GM23338 (cell line): ENCODE measurements at regions not wholly inside any gene's neighbourhood (a gene's known extent, or its start where the extent isn't known, plus 50 kb on each side); places are given as distances from the start of the nearest gene placed in this dataset.

Source experiments
- ATAC-seq: fragments of 200-7000 bp; cut with Tn5 transposase; 3 replicates; pipeline ENCODE4 v1.9.1; 2020
- DNase-seq: peaks from one replicate; pipeline ENCODE4 v3.0.0-alpha.2; 2015; ENCODE audit warnings: low spot score
- H2AFZ ChIP-seq: fragments of 200-600 bp; sonication (generic); 2 replicates; pipeline ENCODE4 v1.8.0; 2016; ENCODE audit warnings: antibody characterized with exemption, mild to moderate bottlenecking, moderate library complexity
- H3F3A ChIP-seq: fragments of 200-600 bp; sonication (generic); replicated peaks from 2 replicates; pipeline ENCODE4 v1.8.0; 2017; ENCODE audit warnings: antibody characterized with exemption, mixed run types, low read depth
- H3K27ac ChIP-seq: fragments of 200-600 bp; sonication (generic); 2 replicates; pipeline ENCODE4 v1.6.1; 2016; ENCODE audit warnings: low read depth
- H3K27me3 ChIP-seq: fragments of 200-600 bp; sonication (generic); 2 replicates; pipeline ENCODE4 v1.8.0; 2016; ENCODE audit warnings: mild to moderate bottlenecking, mixed run types, moderate library complexity; ENCODE audit not compliant: insufficient read depth
- H3K36me3 ChIP-seq: fragments of 200-600 bp; sonication (generic); 2 replicates; pipeline ENCODE4 v1.8.0; 2016; ENCODE audit warnings: mild to moderate bottlenecking; ENCODE audit not compliant: insufficient read depth
- H3K4me1 ChIP-seq: fragments of 200-600 bp; sonication (generic); 2 replicates; pipeline ENCODE4 v1.8.0; 2016; ENCODE audit warnings: mild to moderate bottlenecking, moderate library complexity; ENCODE audit not compliant: insufficient read depth
- H3K4me2 ChIP-seq: fragments of 200-600 bp; sonication (generic); 2 replicates; pipeline ENCODE4 v1.7.1; 2017; ENCODE audit warnings: mixed run types
- H3K4me3 ChIP-seq: fragments of 200-600 bp; sonication (generic); 2 replicates; pipeline ENCODE4 v1.6.1; 2016; ENCODE audit warnings: mixed run types
- H3K79me2 ChIP-seq: fragments of 200-600 bp; sonication (generic); replicated peaks from 2 replicates; pipeline ENCODE4 v1.8.0; 2017; ENCODE audit warnings: mild to moderate bottlenecking; ENCODE audit not compliant: insufficient read depth
- H3K9me2 ChIP-seq: fragments of 200-600 bp; sonication (generic); 2 replicates; pipeline ENCODE4 v1.8.0; 2017; ENCODE audit not compliant: insufficient read depth
- H4K20me1 ChIP-seq: fragments of 200-600 bp; sonication (generic); replicated peaks from 2 replicates; pipeline ENCODE4 v1.8.0; 2017; ENCODE audit warnings: mild to moderate bottlenecking; ENCODE audit not compliant: insufficient read depth
- H3K27ac Mint-ChIP-seq: 2 replicates; pipeline ENCODE4 v1.8.0; 2020; ENCODE audit warnings: inconsistent platforms, mild to moderate bottlenecking, moderate library complexity, mixed read lengths
- H3K27me3 Mint-ChIP-seq: 3 replicates; pipeline ENCODE4 v1.8.0; 2022; ENCODE audit warnings: low read depth, mild to moderate bottlenecking, moderate library complexity, mixed read lengths, inconsistent platforms; ENCODE audit not compliant: insufficient read depth, poor library complexity
- H3K36me3 Mint-ChIP-seq: 3 replicates; pipeline ENCODE4 v1.8.0; 2021; ENCODE audit warnings: low read depth, mild to moderate bottlenecking, inconsistent platforms, moderate library complexity, mixed read lengths
- H3K4me1 Mint-ChIP-seq: 3 replicates; pipeline ENCODE4 v1.8.0; 2020; ENCODE audit warnings: mild to moderate bottlenecking, inconsistent platforms, mixed read lengths
- H3K4me3 Mint-ChIP-seq: 3 replicates; pipeline ENCODE4 v1.8.0; 2021; ENCODE audit warnings: moderate library complexity, mild to moderate bottlenecking, inconsistent platforms, mixed read lengths
- H3K9me3 Mint-ChIP-seq: 3 replicates; pipeline ENCODE4 v1.8.0; 2020; ENCODE audit warnings: moderate library complexity, mild to moderate bottlenecking, inconsistent platforms, mixed read lengths
- CREB1 ChIP-seq: fragments of 250-450 bp; sonication (Bioruptor Pico); IDR thresholded peaks from 2 replicates; pipeline ENCODE4 v1.5.0; 2020; ENCODE audit warnings: low read depth, mild to moderate bottlenecking, moderate library complexity
- ETS1 ChIP-seq: IDR thresholded peaks from 2 replicates; pipeline ENCODE4 v1.6.1; 2016; ENCODE audit warnings: antibody characterized with exemption
- EZH2 ChIP-seq: fragments of 200-600 bp; sonication (generic); IDR thresholded peaks from one replicate; pipeline ENCODE4 v1.8.0; 2017; ENCODE audit warnings: antibody characterized with exemption, mild to moderate bottlenecking, low read depth; ENCODE audit not compliant: unreplicated experiment
- EZH2phosphoT487 ChIP-seq: fragments of 200-600 bp; sonication (generic); IDR thresholded peaks from one replicate; pipeline ENCODE4 v1.8.1; 2018; ENCODE audit warnings: antibody characterized with exemption; ENCODE audit not compliant: unreplicated experiment
- JUNB ChIP-seq: IDR thresholded peaks from one replicate; pipeline ENCODE4 v1.6.1; 2016; ENCODE audit warnings: antibody characterized with exemption; ENCODE audit not compliant: unreplicated experiment
- NANOG ChIP-seq: IDR thresholded peaks from 2 replicates; pipeline ENCODE4 v1.6.1; 2016; ENCODE audit warnings: antibody characterized with exemption, borderline replicate concordance
- STAT1 ChIP-seq: IDR thresholded peaks from one replicate; pipeline ENCODE4 v1.6.1; 2016; ENCODE audit warnings: antibody characterized with exemption; ENCODE audit not compliant: unreplicated experiment
- ZNF114 ChIP-seq: fragments of 250-450 bp; sonication (Bioruptor Pico); IDR thresholded peaks from 2 replicates; pipeline ENCODE4 v1.5.0; 2020; ENCODE audit warnings: mild to moderate bottlenecking, moderate library complexity
- TF ChIP-seq, protein P1 (sequence below), 2 experiments: fragments of 200-600 bp in 1 of 2; sonication (generic) in 1 of 2; conservative IDR thresholded peaks; 2 replicates each; pipeline versions ENCODE4 v1.5.1 to v1.6.1; 2016 to 2017; ENCODE audit warnings: antibody characterized with exemption in 2 of 2, low read depth in 2 of 2, mild to moderate bottlenecking in 2 of 2, moderate library complexity in 1 of 2
- TF ChIP-seq, protein P2 (sequence below): IDR thresholded peaks from one replicate; pipeline ENCODE4 v1.6.1; 2018; ENCODE audit warnings: antibody characterized with exemption; ENCODE audit not compliant: unreplicated experiment

- no peak overlapping the region for H3K4me3 Mint-ChIP-seq
- Histone ChIP-seq H3F3A (no peaks in the 10 kb centered on the region), H3K4me3 (no peak overlapping the region), H3K4me2 (no peak overlapping the region), H4K20me1 (no peaks in the 10 kb centered on the region), H2AFZ (no peak overlapping the region), H3K79me2 (no peaks in the 10 kb centered on the region), H3K27me3 (no peaks in the 10 kb centered on the region), H3K36me3 (no peaks in the 10 kb centered on the region), H3K27ac (no peak overlapping the region), H3K9me2 (no peaks in the 10 kb centered on the region), H3K4me1 (no peaks in the 10 kb centered on the region)
- peaks cover 4% of the 10 kb centered on the region for H3K27me3 Mint-ChIP-seq
- no peaks in the 10 kb centered on the region for H3K9me3 Mint-ChIP-seq
- no peaks in the 10 kb centered on the region for H3K4me1 Mint-ChIP-seq
- H3K36me3 Mint-ChIP-seq: no peaks in the 10 kb centered on the region
- H3K27ac Mint-ChIP-seq: no peak overlapping the region
- TF ChIP-seq ZNF114 (CRISPR knock-in tag) (no peak), JUNB (no peak), NANOG (no peak), ETS1 (no peak), EZH2phosphoT487 (no peak), STAT1 (no peak), EZH2 (no peak)
- TF ChIP-seq, protein P1, sequence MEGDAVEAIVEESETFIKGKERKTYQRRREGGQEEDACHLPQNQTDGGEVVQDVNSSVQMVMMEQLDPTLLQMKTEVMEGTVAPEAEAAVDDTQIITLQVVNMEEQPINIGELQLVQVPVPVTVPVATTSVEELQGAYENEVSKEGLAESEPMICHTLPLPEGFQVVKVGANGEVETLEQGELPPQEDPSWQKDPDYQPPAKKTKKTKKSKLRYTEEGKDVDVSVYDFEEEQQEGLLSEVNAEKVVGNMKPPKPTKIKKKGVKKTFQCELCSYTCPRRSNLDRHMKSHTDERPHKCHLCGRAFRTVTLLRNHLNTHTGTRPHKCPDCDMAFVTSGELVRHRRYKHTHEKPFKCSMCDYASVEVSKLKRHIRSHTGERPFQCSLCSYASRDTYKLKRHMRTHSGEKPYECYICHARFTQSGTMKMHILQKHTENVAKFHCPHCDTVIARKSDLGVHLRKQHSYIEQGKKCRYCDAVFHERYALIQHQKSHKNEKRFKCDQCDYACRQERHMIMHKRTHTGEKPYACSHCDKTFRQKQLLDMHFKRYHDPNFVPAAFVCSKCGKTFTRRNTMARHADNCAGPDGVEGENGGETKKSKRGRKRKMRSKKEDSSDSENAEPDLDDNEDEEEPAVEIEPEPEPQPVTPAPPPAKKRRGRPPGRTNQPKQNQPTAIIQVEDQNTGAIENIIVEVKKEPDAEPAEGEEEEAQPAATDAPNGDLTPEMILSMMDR (conservative IDR thresholded peaks at IDR 0.05; ENCODE audit: low read depth in 2 of 2): peak; percentile 69 to 79
- peak; percentile 48 for DNase-seq
- ATAC-seq: peak; percentile 67
These were observed 69.4 kb upstream of the RHOJ start for GRCh38 chr14:63134801-63135200.

GRCh38 chr14:63130531-63130930 is 73.7 kb upstream of the RHOJ start:
- Histone ChIP-seq H3K27me3 (no peaks in the 10 kb centered on the region), H3F3A (no peaks in the 10 kb centered on the region), H3K79me2 (no peaks in the 10 kb centered on the region), H3K36me3 (no peaks in the 10 kb centered on the region), H3K9me2 (0 out of 2 replicates have a peak, but pooled peaks cover 6% of the 10 kb centered on the region), H4K20me1 (no peaks in the 10 kb centered on the region), H3K27ac (no peak overlapping the region), H3K4me3 (no peak overlapping the region), H3K4me1 (no peaks in the 10 kb centered on the region), H3K4me2 (no peak overlapping the region), H2AFZ (no peak overlapping the region)
- Mint-ChIP-seq H3K9me3 (no peaks in the 10 kb centered on the region), H3K4me1 (no peaks in the 10 kb centered on the region), H3K36me3 (no peaks in the 10 kb centered on the region), H3K27ac (no peak overlapping the region), H3K27me3 (peaks cover 2% of the 10 kb centered on the region), H3K4me3 (no peak overlapping the region)
- no peak for ATAC-seq
- DNase-seq: no peak
- TF ChIP-seq, protein P2, sequence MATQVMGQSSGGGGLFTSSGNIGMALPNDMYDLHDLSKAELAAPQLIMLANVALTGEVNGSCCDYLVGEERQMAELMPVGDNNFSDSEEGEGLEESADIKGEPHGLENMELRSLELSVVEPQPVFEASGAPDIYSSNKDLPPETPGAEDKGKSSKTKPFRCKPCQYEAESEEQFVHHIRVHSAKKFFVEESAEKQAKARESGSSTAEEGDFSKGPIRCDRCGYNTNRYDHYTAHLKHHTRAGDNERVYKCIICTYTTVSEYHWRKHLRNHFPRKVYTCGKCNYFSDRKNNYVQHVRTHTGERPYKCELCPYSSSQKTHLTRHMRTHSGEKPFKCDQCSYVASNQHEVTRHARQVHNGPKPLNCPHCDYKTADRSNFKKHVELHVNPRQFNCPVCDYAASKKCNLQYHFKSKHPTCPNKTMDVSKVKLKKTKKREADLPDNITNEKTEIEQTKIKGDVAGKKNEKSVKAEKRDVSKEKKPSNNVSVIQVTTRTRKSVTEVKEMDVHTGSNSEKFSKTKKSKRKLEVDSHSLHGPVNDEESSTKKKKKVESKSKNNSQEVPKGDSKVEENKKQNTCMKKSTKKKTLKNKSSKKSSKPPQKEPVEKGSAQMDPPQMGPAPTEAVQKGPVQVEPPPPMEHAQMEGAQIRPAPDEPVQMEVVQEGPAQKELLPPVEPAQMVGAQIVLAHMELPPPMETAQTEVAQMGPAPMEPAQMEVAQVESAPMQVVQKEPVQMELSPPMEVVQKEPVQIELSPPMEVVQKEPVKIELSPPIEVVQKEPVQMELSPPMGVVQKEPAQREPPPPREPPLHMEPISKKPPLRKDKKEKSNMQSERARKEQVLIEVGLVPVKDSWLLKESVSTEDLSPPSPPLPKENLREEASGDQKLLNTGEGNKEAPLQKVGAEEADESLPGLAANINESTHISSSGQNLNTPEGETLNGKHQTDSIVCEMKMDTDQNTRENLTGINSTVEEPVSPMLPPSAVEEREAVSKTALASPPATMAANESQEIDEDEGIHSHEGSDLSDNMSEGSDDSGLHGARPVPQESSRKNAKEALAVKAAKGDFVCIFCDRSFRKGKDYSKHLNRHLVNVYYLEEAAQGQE: no peak
- TF ChIP-seq NANOG (no peak), ZNF114 (CRISPR knock-in tag) (no peak), JUNB (no peak), EZH2 (no peak), STAT1 (no peak), EZH2phosphoT487 (no peak), CREB1 (CRISPR knock-in tag) (no peak)
- TF ChIP-seq, protein P1 (conservative IDR thresholded peaks at IDR 0.05; ENCODE audit: low read depth in 2 of 2): no peak
